ENCODE measurements at regions not wholly inside any gene's neighbourhood (a gene's known extent, or its start where the extent isn't known, plus 50 kb on each side); places are given as distances from the start of the nearest gene placed in this dataset.

- TF ChIP-seq POLR2A (IDR thresholded peaks at IDR 0.05) (no peak), CTCF (IDR thresholded peaks at IDR 0.05) (no peak)
Observed at GRCh38 chr6:19443411-19443810, 393.8 kb upstream of the ID4 start.

Data from sigmoid colon (tissue), 3 donors.